Cardiac fibroblast (primary cell): ENCODE measurements at regions not wholly inside any gene's neighbourhood (a gene's known extent, or its start where the extent isn't known, plus 50 kb on each side); places are given as distances from the start of the nearest gene placed in this dataset.

Experiments
- DNase-seq, 2 donors: peaks; one replicate each; pipeline versions ENCODE4 v3.0.0 to v3.0.0-alpha.2; 2010; ENCODE audit warnings: low read depth in 2 of 2
- H3K4me3 ChIP-seq, 2 donors: replicated peaks in 1 of 2; 1 replicate in 1 of 2; 2 replicates in 1 of 2; pipeline ENCODE4 v1.5.1; 2011; ENCODE audit warnings: low read depth in 2 of 2, low read length in 2 of 2, mild to moderate bottlenecking in 2 of 2, moderate library complexity in 1 of 2
- CTCF ChIP-seq: IDR thresholded peaks from one replicate; pipeline ENCODE4 v1.5.1; 2011; ENCODE audit warnings: low read depth, mild to moderate bottlenecking, low read length, inconsistent platforms

- TF ChIP-seq CTCF, result no peak
- H3K4me3 ChIP-seq, result no peak overlapping the region
- DNase-seq, result no peak
Observed at GRCh38 chr7:113770146-113770738, 148.6 kb downstream of the PPP1R3A start.

GRCh38 chr7:113768387-113768786 lies 150.4 kb downstream of the PPP1R3A start:
- no peak for TF ChIP-seq CTCF
- no peak overlapping the region for H3K4me3 ChIP-seq
- peak in 1 of 2 donors; percentile 3 for DNase-seq

- no peak overlapping the region for H3K4me3 ChIP-seq
- no peak for DNase-seq
- no peak for TF ChIP-seq CTCF
Observed at GRCh38 chr7:113764401-113765035, 154.3 kb downstream of the PPP1R3A start.

- no peak for TF ChIP-seq CTCF
- H3K4me3 ChIP-seq, result no peak overlapping the region
- DNase-seq, result no peak
Observed at GRCh38 chr7:113763226-113763625, 155.6 kb downstream of the PPP1R3A start.

- no peak for DNase-seq
- no peak for TF ChIP-seq CTCF
- no peak overlapping the region for H3K4me3 ChIP-seq
Observed at GRCh38 chr7:113756250-113756649, 162.6 kb downstream of the PPP1R3A start.

GRCh38 chr7:113752689-113753088 lies 166.1 kb downstream of the PPP1R3A start:
- DNase-seq, result no peak
- no peak overlapping the region for H3K4me3 ChIP-seq
- no peak for TF ChIP-seq CTCF

- DNase-seq, result no peak
- no peak for TF ChIP-seq CTCF
Observed at GRCh38 chr7:113752289-113752688, 166.5 kb downstream of the PPP1R3A start.

More at GRCh38 chr7:113752289-113752688, 166.5 kb downstream of the PPP1R3A start:
- H3K4me3 ChIP-seq, result no peak overlapping the region
